GM12878 (cell line): ENCODE measurements at regions not wholly inside any gene's neighbourhood (a gene's known extent, or its start where the extent isn't known, plus 50 kb on each side); places are given as distances from the start of the nearest gene placed in this dataset.

Source experiments
- ATAC-seq: fragments of 200-7000 bp; cut with Tn5 transposase; 3 replicates; pipeline ENCODE4 v1.9.1; 2020; ENCODE audit warnings: mild to moderate bottlenecking, moderate library complexity
- BruUV-seq: library from RNA; stranded (reverse); fragments of 400-500 nt; replicated peaks from 2 replicates; lab custom pipeline; 2021; lab: Mats Ljungman, UMichigan
- CTCF ChIA-PET: fragments of 300-600 bp; sonication (Branson Sonifier 250); formaldehyde crosslinking; extraction: SDS; loops from one replicate; lab custom pipeline; 2021; ENCODE audit warnings: inconsistent platforms; lab: Yijun Ruan, JAX
- POLR2A ChIA-PET: fragments of 350-600 bp; formaldehyde crosslinking; extraction: SDS; loops from one replicate; lab custom pipeline; 2021; ENCODE audit warnings: inconsistent platforms; lab: Charles Lee
- RAD21 ChIA-PET: fragments of 300-600 bp; sonication (Branson Sonifier 250); formaldehyde crosslinking; loops from one replicate; lab custom pipeline; 2023; ENCODE audit warnings: antibody characterized with exemption; ENCODE audit not compliant: unreplicated experiment; lab: Charles Lee
- SMC1A ChIA-PET: fragments of 300-600 bp; sonication (Branson Sonifier 250); formaldehyde crosslinking; loops from one replicate; lab custom pipeline; 2023; ENCODE audit not compliant: unreplicated experiment, uncharacterized antibody; lab: Charles Lee
- DNase-seq: peaks from one replicate; pipeline ENCODE4 v3.0.0-alpha.2; 2011; ENCODE audit warnings: low read depth, low spot score
- FAIRE-seq: peaks from 3 replicates; lab custom pipeline; 2011; peaks lifted over from hg19 to GRCh38; lab: Jason Lieb, UNC
- H2AFZ ChIP-seq: 2 replicates; pipeline ENCODE4 v1.6.0; 2011; ENCODE audit warnings: low read depth, low read length, control low read depth; ENCODE audit not compliant: control insufficient read depth
- H3K27ac ChIP-seq: 2 replicates; pipeline ENCODE4 v1.5.1; 2011; ENCODE audit warnings: control low read depth; ENCODE audit not compliant: control insufficient read depth, insufficient read depth
- H3K27me3 ChIP-seq, 2 experiments: replicated peaks in 1 of 2; 2 replicates each; pipeline versions ENCODE4 v1.6.0 to v1.6.1; 2011; ENCODE audit warnings: low read length in 1 of 2; ENCODE audit not compliant: control insufficient read depth in 2 of 2, insufficient read depth in 2 of 2
- H3K36me3 ChIP-seq, 2 experiments: 2 replicates each; pipeline ENCODE4 v1.5.1; 2011; ENCODE audit warnings: low read length in 1 of 2; ENCODE audit not compliant: control insufficient read depth in 2 of 2, insufficient read depth in 2 of 2
- H3K4me1 ChIP-seq: 2 replicates; pipeline ENCODE4 v1.6.1; 2011; ENCODE audit warnings: mild to moderate bottlenecking, low read length, moderate library complexity, mixed read lengths; ENCODE audit not compliant: control insufficient read depth, insufficient read depth
- H3K4me2 ChIP-seq: 2 replicates; pipeline ENCODE4 v1.6.0; 2011; ENCODE audit warnings: control low read depth; ENCODE audit not compliant: control insufficient read depth, insufficient read depth
- H3K4me3 ChIP-seq: fragments of 200-600 bp; sonication (generic); 2 replicates; pipeline ENCODE4 v1.5.1; 2016
- H3K79me2 ChIP-seq: 2 replicates; pipeline ENCODE4 v1.6.0; 2011; ENCODE audit warnings: low read length; ENCODE audit not compliant: control insufficient read depth, insufficient read depth
- H3K9ac ChIP-seq: 2 replicates; pipeline ENCODE4 v1.8.0; 2011; ENCODE audit warnings: low read length, control low read depth, mixed read lengths; ENCODE audit not compliant: control insufficient read depth, insufficient read depth
- H3K9me3 ChIP-seq: replicated peaks from 3 replicates; pipeline ENCODE4 v1.5.1; 2011; ENCODE audit warnings: mild to moderate bottlenecking, low read length; ENCODE audit not compliant: control insufficient read depth, insufficient read depth
- H4K20me1 ChIP-seq: 2 replicates; pipeline ENCODE4 v1.6.0; 2011; ENCODE audit not compliant: control insufficient read depth, insufficient read depth
- CBFB ChIP-seq: IDR thresholded peaks from 2 replicates; pipeline ENCODE4 v1.6.1; 2016; ENCODE audit warnings: antibody characterized with exemption, low read depth
- CBX3 ChIP-seq: fragments of 200-600 bp; sonication (generic); IDR thresholded peaks from 2 replicates; pipeline ENCODE4 v1.6.1; 2016; ENCODE audit warnings: low read depth, borderline replicate concordance
- CREM ChIP-seq: IDR thresholded peaks from 2 replicates; pipeline ENCODE4 v1.6.1; 2014; ENCODE audit warnings: antibody characterized with exemption, low read depth
- FOXM1 ChIP-seq: IDR thresholded peaks from 2 replicates; pipeline ENCODE4 v1.6.1; 2012; ENCODE audit warnings: low read depth, mild to moderate bottlenecking, inconsistent platforms, low read length, moderate library complexity
- IKZF1 ChIP-seq: fragments of 450-650 bp; conservative IDR thresholded peaks from 2 replicates; pipeline ENCODE4 v1.6.1; 2017; ENCODE audit warnings: antibody characterized with exemption, mild to moderate bottlenecking
- KDM1A ChIP-seq: fragments of 200-600 bp; sonication (generic); IDR thresholded peaks from 2 replicates; pipeline ENCODE4 v1.6.1; 2016; ENCODE audit warnings: borderline replicate concordance
- MTA3 ChIP-seq: IDR thresholded peaks from 2 replicates; pipeline ENCODE4 v1.6.1; 2012; ENCODE audit warnings: low read length, inconsistent platforms, borderline replicate concordance
- NR2C1 ChIP-seq: fragments of 450-650 bp; IDR thresholded peaks from 2 replicates; pipeline ENCODE4 v1.6.1; 2017; ENCODE audit warnings: antibody characterized with exemption, mild to moderate bottlenecking, moderate library complexity
- NRF1 ChIP-seq: conservative IDR thresholded peaks from 2 replicates; pipeline ENCODE4 v1.6.1; 2011; ENCODE audit warnings: mild to moderate bottlenecking, low read depth, low read length, improper control_type of control experiment
- POLR2A ChIP-seq: IDR thresholded peaks from 2 replicates; pipeline ENCODE4 v1.6.1; 2011; ENCODE audit warnings: low read depth, mild to moderate bottlenecking, low read length
- RAD51 ChIP-seq: fragments of 450-650 bp; IDR thresholded peaks from 2 replicates; pipeline ENCODE4 v1.6.1; 2016; ENCODE audit warnings: moderate library complexity, mild to moderate bottlenecking, inconsistent platforms
- TAF1 ChIP-seq: IDR thresholded peaks from 2 replicates; pipeline ENCODE4 v1.6.1; 2011; ENCODE audit warnings: mild to moderate bottlenecking, low read depth, low read length, borderline replicate concordance
- WGBS: methylation state at CpG from one replicate; pipeline ENCODE4 v1.1.6; 2016; ENCODE audit warnings: low lambda C conversion rate; ENCODE audit not compliant: insufficient replicate concordance, insufficient coverage; ENCODE audit errors: missing lambda C conversion rate; 5-methylcytosine and 5-hydroxymethylcytosine counted together
- in situ Hi-C: fragments of 300-500 bp; cut with MboI; formaldehyde crosslinking; loops from 9 replicates; pipeline ENCODE4 v1.14.3; 2018; ENCODE audit warnings: mixed read lengths
- intact Hi-C: fragments of 100-400 bp; cut with micrococcal nuclease; formaldehyde crosslinking; loops from one replicate; pipeline ENCODE4 v1.14.2; 2022; ENCODE audit not compliant: unreplicated experiment
- TF ChIP-seq, protein P1 (sequence below): fragments of 450-650 bp; IDR thresholded peaks from 2 replicates; pipeline ENCODE4 v1.6.1; 2014; ENCODE audit warnings: mild to moderate bottlenecking
- TF ChIP-seq, protein P2 (sequence below): fragments of 450-650 bp; IDR thresholded peaks from 2 replicates; pipeline ENCODE4 v1.6.1; 2017; ENCODE audit warnings: mild to moderate bottlenecking, moderate library complexity

GRCh38 chr5:2003690-2004365 is 121.1 kb upstream of the IRX4 start:
- RAD21 ChIA-PET = no interaction called here
- H3K4me2 ChIP-seq = no peak overlapping the region
- no peak for TF ChIP-seq MTA3
- TF ChIP-seq POLR2A = no peak
- no peak for TF ChIP-seq CBX3
- TF ChIP-seq, protein P1, sequence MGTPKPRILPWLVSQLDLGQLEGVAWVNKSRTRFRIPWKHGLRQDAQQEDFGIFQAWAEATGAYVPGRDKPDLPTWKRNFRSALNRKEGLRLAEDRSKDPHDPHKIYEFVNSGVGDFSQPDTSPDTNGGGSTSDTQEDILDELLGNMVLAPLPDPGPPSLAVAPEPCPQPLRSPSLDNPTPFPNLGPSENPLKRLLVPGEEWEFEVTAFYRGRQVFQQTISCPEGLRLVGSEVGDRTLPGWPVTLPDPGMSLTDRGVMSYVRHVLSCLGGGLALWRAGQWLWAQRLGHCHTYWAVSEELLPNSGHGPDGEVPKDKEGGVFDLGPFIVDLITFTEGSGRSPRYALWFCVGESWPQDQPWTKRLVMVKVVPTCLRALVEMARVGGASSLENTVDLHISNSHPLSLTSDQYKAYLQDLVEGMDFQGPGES = no peak
- TF ChIP-seq CBFB = no peak
- TF ChIP-seq IKZF1 = no peak
- no peak for TF ChIP-seq CREM
- TF ChIP-seq RAD51 = no peak
- no peak for TF ChIP-seq FOXM1
- TF ChIP-seq NR2C1 = no peak
- TF ChIP-seq NRF1 = no peak
- no peak for TF ChIP-seq TAF1
- TF ChIP-seq KDM1A = no peak
- TF ChIP-seq, protein P2, sequence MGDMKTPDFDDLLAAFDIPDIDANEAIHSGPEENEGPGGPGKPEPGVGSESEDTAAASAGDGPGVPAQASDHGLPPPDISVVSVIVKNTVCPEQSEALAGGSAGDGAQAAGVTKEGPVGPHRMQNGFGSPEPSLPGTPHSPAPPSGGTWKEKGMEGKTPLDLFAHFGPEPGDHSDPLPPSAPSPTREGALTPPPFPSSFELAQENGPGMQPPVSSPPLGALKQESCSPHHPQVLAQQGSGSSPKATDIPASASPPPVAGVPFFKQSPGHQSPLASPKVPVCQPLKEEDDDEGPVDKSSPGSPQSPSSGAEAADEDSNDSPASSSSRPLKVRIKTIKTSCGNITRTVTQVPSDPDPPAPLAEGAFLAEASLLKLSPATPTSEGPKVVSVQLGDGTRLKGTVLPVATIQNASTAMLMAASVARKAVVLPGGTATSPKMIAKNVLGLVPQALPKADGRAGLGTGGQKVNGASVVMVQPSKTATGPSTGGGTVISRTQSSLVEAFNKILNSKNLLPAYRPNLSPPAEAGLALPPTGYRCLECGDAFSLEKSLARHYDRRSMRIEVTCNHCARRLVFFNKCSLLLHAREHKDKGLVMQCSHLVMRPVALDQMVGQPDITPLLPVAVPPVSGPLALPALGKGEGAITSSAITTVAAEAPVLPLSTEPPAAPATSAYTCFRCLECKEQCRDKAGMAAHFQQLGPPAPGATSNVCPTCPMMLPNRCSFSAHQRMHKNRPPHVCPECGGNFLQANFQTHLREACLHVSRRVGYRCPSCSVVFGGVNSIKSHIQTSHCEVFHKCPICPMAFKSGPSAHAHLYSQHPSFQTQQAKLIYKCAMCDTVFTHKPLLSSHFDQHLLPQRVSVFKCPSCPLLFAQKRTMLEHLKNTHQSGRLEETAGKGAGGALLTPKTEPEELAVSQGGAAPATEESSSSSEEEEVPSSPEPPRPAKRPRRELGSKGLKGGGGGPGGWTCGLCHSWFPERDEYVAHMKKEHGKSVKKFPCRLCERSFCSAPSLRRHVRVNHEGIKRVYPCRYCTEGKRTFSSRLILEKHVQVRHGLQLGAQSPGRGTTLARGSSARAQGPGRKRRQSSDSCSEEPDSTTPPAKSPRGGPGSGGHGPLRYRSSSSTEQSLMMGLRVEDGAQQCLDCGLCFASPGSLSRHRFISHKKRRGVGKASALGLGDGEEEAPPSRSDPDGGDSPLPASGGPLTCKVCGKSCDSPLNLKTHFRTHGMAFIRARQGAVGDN = no peak
- TF ChIP-seq, all 136 proteins: peak for 0
- no peak overlapping the region for H3K27ac ChIP-seq
- no peaks in the 10 kb centered on the region for H3K79me2 ChIP-seq
- H3K4me1 ChIP-seq = no peaks in the 10 kb centered on the region
- H2AFZ ChIP-seq = no peak overlapping the region
- no peaks in the 10 kb centered on the region for H4K20me1 ChIP-seq
- no peaks in the 10 kb centered on the region; a peak in 1 of 4 replicates for H3K27me3 ChIP-seq
- H3K4me3 ChIP-seq = no peak overlapping the region
- SMC1A ChIA-PET = no interaction called here
- no peak for ATAC-seq
- POLR2A ChIA-PET = no interaction called here
- H3K9ac ChIP-seq = no peak overlapping the region
- H3K36me3 ChIP-seq = no peaks in the 10 kb centered on the region
- BruUV-seq = no TSS peak
- WGBS = 45% methylated on average over 20 of the region's 20 CpGs
- no peak for FAIRE-seq
- no peaks in the 10 kb centered on the region for H3K9me3 ChIP-seq
- DNase-seq = no peak
- CTCF ChIA-PET = interaction anchor here (0.6 kb wide), 1 partner anchor 247 kb away, joined by 3 read pairs; no protein-coding TSS in a partner anchor
- in situ Hi-C loops = no loop called here
- intact Hi-C loops = no loop called here
